Fibroblast of skin of back (primary cell): ENCODE measurements at regions not wholly inside any gene's neighbourhood (a gene's known extent, or its start where the extent isn't known, plus 50 kb on each side); places are given as distances from the start of the nearest gene placed in this dataset.

Experiments
- DNase-seq: peaks from one replicate; pipeline ENCODE4 v3.0.0-alpha.2; 2013

GRCh38 chr2:2636813-2637212 lies 305.7 kb upstream of the MYT1L start:
- no peak for DNase-seq

DNA sequence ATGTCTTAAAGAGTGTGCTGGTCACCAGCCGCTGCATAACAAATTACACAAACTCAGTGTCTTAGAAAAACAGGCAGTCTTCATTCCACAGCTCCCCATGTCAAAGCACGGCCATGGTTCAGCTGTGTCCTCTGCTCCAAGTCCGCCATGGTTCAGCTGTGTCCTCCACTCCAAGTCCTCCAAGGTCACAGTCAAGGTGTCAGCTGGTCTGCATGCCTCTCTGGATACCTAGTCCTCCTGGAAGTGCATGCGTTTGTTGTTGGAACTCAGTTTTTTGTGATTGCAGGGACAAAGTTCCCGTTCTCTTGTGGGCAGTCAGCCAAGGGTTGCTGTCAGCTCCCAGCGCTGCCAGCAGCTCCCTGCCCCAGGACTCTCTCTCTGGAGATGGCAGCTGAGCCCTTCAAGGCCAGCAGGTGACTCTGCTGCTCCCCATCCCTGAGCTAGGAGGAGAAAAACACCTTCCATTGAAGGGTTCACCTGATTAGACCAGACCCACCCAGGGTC lies 304.0 kb upstream of the MYT1L start:
- no peak for DNase-seq

GRCh38 chr2:2633017-2633416 lies 301.9 kb upstream of the MYT1L start:
- no peak for DNase-seq

DNA sequence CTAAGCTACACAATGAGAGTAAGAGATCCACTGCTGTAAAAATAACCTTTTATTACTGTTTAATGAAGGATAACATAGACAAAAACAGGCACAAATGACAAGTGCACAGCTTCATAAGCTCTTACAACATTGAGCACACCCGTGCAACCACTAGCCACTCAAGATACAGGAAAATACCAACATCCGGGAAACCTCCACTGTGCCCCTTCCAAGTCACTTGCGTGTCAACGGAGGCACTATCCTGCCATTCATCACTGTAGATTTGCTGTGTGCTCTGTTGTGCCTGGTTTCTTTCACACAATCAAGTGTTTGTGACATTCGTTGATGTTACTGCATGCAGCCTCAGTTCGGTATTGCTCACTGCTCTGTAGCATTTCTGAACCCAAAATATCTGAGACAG lies 292.9 kb upstream of the MYT1L start:
- no peak for DNase-seq

DNA sequence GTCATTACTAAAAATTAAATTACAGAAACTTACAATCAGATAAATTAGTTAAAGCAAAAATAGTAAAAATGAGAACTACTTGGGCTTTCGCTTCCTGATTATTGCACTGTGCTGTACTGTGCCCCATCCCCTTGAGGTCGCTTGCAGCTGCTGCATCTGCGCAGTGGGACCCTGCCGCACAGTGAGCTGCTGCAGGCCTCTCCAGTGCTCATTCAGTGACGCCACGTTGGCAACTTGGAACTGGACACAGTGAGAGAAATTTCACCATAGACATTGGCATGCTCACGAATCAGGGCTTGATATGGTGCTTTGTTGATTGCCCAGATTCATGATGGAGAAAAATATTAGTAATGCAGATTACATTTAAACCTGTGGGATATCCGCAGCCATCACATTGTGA lies 290.8 kb upstream of the MYT1L start:
- no peak for DNase-seq

DNA sequence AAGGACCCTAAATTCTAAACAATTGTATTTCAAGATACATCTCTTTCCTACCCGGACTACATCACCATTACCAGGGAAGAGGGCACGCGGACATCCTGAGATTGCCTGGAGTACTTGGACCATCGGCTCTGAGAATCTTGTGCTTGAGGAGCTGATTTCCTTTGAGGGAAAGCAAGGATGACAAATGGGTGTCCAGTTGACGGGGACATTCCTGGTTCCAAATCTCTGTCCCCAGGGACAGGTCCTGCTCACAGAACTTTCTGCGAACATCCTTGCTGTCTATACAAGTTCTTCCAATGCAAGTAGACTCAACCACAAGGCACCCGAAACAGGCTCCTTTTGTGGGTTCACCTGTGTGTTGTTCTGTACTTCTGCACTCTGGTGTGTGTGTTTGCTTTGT lies 289.5 kb upstream of the MYT1L start:
- no peak for DNase-seq

DNA sequence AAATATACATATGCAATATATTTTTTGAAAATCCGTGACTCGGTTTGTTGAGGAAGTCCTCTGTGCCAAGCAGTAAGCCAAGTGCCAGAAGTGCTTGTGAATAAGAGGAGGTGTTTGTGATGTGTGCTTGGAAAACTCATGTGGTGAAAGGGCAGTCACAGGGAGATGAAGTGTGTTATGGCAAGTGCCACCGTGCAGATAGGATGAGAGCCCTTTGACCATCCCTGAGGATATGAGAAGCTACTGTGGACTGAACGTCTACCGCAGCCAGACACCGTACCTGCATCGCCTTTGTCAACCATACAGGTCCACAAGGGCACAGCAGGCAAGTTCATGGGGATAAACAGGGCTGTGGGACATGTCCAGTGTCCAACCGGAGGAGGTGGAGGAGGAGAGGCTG lies 288.9 kb upstream of the MYT1L start:
- DNase-seq = no peak

DNA sequence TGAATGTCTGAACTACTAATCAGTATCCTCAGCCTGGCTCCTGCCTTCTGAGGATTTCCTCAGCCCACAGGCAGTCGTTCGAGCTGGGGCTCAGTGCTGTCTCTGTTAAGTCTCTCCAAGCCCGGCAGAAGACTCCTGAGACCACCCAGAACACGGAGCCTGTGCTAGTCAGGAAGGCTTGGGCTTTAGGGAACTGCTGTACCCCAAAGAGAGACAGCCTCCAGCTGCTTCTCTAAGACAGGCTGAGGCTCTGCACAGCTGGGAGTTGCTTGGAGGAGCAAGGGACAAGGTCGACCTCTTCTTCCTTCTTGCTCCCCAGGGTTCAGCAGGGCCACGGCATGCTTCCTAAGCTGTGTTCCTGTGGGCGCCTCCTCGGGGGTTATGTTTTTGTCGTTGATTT lies 283.4 kb upstream of the MYT1L start:
- no peak for DNase-seq

DNA sequence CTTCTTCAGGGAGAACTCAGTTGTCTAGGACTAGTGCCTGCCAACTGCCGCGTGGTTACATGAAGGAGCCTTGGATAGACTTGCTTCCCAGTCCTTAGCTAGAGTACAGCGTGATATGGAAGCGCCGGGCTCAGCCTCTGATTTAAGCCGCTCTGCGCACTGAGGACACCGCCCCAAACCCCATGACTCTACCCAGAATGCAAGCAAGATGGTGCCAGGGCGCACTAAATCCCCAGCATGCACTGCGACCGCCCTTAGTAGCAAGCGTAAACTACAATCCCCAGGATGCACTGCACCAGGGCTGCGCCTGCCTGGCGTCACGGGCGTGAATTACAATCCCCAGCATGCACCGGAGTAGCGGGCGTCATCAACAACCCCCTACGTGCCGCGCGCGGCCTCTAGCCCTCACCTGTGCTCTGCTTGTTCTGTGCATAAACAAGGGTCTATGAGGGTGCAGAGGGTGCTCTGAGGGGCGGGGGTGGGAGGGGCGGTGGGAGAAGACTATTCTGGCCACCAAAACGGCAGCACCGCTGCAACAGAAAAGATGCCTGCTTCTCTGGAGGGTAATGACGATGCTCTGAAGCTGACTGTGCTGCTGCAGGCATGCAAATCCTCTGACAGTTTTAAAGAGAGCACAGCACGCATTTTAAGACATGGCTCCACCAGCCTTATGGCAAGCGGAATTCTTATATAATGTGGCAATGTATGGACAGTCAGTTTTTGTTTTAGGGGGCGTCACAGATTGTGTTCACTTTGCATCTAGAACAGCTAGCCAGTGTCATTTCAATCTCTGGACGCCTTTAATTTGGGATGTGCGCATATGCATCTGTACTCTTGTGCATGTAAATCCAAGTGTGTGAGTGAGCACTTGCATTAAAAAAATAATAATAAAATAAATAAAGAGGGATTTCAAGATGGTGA lies 282.5 kb upstream of the MYT1L start:
- peak; percentile 87 for DNase-seq

DNA sequence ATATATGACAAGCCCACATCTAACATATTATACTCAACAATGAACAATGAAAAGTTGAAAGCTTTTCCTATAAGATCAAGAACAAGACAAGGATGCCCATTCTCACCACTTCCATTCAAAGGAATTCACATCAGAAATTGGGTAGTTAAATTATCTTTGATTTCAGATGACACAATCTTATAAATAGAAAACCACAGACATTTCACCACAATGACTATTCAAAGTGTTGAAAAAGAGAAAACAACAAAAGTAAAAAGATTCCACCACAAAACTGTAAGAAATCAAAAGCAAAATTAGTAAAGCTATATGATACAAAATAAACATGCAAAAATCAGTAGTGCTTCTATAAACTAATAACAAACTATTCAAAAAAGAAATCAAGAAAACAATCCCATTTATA lies 279.7 kb upstream of the MYT1L start:
- no peak for DNase-seq

DNA sequence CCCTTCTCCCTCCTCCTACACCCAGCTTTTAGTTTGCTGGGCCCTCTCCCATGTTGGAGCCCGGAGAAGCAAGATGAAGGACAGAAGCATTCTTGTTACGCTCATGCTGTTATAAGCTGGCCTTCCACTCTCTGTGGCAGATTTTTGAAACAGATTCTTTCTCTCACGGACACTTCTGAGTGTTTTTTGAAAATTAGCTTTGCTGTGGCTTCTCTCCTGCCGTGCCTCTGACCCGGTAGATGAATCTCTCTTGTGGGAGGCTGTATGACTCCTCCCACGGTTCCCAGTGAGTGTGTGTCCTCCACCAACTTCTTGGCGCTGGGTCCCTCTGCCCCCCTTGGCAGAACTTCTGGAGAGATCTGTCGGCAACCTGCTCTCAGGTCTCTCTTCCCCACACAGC lies 269.3 kb upstream of the MYT1L start:
- no peak for DNase-seq

DNA sequence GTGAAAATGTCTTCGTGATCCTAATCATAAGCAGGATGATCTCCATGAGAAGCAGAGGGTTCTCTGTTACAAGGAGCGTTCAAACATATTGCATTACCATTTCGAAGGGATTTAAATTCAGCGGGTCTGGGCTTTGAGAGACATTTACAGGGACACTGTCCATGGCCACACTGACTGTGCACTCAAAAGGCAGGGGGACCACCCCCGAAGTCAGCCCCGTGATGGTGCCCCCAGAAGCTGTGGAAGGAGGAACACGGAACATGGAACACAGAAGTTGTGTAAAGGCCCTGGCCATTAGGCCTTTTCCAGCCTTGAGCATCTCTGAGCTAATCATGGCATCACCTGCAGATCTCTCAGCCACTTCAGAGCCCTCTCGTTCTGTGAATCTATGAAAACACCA lies 268.4 kb upstream of the MYT1L start:
- no peak for DNase-seq

DNA sequence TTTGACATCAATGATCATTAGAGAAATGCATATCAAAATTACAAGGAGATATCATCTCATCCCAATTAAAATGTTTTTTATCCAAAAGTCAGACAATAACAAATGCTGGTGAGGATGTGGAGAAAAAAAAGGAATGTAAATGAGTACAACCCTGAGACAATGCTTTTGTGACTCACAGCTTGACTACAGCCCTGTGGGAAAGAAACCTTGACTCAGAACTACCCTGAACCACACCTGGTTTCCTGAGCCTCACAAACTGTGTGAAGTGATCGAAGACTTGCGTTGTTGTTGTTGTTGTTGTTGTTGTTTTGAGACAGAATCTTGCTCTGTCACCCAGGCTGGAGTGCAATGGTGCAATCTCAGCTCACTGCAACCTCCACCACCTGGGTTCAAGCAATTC lies 266.6 kb upstream of the MYT1L start:
- no peak for DNase-seq

DNA sequence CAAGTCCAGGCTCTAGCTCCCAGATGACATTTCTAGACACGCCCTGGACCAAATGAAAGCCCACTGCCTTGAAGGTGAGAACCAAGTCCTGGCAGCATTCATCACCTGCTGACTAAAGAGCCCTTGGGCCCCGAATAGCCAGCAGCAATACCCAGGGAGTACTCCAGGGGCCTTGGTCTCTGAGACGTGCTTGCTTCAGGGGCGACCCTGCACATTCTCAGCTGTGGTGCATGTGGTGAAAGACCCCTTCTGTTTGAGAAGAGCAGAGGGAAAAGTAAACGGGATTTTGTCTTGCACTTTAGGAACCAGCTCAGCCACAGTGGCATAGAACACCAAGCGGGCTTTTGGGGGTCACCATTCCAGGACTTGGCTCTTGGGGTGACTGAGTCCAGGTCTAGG lies 260.5 kb upstream of the MYT1L start:
- no peak for DNase-seq

GRCh38 chr2:2590841-2591541 lies 259.9 kb upstream of the MYT1L start:
- DNase-seq = no peak

GRCh38 chr2:2590141-2590540 lies 259.1 kb upstream of the MYT1L start:
- no peak for DNase-seq

DNA sequence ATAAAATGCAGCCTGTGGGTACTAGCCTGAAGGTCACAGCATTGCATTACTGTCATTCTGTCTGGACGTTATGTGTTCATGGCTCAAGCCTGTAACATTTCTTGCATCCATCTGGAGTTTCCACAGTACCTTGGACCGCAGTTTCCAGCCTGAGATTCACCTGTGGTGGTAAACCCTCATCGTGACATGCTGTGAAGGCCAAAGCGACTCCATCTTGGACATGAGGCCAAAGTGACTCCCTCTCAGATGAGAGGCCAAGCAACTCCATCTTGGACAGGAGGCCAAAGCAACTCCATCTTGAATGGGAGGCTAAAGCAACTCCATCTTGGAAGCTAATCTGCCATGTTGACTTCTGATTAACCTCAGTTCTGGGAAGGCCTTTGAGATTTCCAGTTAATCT lies 257.7 kb upstream of the MYT1L start:
- DNase-seq = no peak

DNA sequence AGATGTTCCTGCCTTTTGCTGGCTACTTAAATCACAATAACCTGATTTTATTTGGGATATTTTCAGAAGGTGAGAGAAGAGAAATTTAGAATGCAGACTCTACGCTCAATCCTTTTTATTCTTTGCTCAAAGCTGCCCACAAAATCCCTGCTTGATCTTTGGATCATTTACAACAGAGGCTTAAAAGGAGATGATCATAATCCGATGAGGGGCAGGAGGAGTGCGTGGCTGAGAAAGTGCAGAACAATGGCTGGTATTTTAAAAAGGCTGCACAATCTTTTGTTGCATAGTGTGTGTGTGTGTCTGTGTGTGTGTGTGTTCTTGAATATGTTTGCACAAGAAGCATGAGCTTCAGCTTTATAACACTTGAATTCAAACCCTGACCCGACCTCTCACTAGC lies 256.3 kb upstream of the MYT1L start:
- no peak for DNase-seq

DNA sequence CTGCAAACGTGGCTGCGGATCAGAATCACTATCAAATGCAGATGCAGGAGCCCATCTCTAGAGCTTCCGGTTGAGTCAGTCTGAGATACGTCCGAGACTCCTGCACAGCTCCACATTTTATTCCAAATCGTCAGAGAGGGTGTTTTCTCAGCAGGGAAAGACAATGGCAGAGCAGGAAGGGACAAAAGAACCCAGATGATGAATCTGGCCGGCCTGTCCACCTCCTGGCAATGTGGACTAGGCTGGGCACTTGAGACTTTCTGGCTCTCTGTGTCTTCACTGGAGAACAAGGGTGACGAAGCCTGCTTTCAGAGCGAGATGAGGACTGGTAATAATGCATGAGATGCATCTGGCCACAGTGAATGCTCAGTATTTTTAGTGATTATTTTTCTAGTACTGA lies 255.9 kb upstream of the MYT1L start:
- DNase-seq = no peak

- no peak for DNase-seq
Observed at GRCh38 chr2:2586068-2586776, 255.1 kb upstream of the MYT1L start.

GRCh38 chr2:2582998-2583545 lies 252.0 kb upstream of the MYT1L start:
- no peak for DNase-seq

GRCh38 chr2:2581331-2582159 lies 250.5 kb upstream of the MYT1L start:
- no peak for DNase-seq
